ENCODE measurements at regions not wholly inside any gene's neighbourhood (a gene's known extent, or its start where the extent isn't known, plus 50 kb on each side); places are given as distances from the start of the nearest gene placed in this dataset.

DNA sequence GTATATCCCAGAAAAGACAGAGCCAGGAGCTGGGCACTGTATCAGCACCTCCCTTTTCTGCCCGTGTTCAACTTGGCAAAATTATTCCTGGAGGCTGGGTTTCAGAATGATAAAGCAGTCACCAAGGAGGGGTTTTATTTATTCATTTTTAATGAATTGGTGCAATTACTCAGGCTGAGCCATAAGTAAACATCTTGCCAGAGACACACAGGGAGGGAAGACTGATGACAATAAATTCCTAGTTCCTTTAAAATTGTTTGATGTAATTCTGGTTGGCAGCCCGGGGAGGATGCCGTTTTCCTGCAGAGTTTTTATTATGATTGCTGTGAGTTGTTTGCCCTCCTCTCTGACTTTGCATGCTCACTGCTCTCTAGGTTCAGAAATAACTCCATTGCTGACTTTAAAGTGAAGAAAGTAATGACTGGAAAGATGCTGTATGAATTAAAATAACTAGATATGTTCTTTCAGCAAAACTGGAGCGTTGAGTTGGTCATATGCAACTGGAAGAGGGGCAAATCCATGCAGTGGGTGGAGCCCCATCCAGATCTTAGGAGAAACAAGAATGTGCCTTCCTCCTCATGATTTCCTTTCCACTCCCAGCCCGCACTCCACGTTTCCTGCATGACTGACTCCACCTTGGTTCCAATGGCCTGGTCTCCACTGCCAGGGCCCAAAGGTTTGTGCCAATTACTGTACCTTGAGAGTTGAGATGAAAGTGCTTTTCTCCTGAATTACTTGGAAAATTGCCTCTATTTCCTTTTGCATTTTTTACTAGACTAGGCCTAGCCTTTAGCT is 182.1 kb downstream of the RFC3 start:
- H3K4me3 ChIP-seq (replicated peaks; ENCODE audit: low read depth, low read length): no peak overlapping the region
- no peaks in the 10 kb centered on the region for H3K27me3 ChIP-seq (replicated peaks; ENCODE audit: control insufficient read depth, insufficient read depth, low read length)
- TF ChIP-seq, protein P1, sequence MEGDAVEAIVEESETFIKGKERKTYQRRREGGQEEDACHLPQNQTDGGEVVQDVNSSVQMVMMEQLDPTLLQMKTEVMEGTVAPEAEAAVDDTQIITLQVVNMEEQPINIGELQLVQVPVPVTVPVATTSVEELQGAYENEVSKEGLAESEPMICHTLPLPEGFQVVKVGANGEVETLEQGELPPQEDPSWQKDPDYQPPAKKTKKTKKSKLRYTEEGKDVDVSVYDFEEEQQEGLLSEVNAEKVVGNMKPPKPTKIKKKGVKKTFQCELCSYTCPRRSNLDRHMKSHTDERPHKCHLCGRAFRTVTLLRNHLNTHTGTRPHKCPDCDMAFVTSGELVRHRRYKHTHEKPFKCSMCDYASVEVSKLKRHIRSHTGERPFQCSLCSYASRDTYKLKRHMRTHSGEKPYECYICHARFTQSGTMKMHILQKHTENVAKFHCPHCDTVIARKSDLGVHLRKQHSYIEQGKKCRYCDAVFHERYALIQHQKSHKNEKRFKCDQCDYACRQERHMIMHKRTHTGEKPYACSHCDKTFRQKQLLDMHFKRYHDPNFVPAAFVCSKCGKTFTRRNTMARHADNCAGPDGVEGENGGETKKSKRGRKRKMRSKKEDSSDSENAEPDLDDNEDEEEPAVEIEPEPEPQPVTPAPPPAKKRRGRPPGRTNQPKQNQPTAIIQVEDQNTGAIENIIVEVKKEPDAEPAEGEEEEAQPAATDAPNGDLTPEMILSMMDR (IDR thresholded peaks at IDR 0.05; ENCODE audit: insufficient read depth, low read length, poor library complexity, severe bottlenecking): no peak
- H3K36me3 ChIP-seq (ENCODE audit: control insufficient read depth, insufficient read depth, low read length): no peaks in the 10 kb centered on the region
- no peak for DNase-seq (ENCODE audit: extremely low read depth, insufficient read length)

DNA sequence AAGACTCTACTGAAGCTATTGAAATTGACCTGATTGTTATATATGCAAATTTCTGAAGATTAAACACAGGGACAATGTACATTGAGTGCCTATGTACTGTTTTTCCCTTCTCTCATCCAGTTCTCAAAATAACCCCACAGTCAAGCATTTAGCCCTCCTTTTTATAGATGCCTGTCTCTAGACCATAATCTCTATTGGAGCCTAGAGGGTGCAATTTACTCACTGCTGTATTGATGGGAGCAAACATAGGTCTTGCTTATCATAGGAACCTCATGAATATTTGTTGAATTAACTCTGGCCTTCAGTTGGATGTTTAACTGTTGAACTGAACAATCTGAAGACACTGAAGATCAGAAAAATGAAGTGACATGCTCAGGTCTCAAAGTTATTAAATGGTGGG is 183.0 kb downstream of the RFC3 start:
- no peak for DNase-seq (ENCODE audit: extremely low read depth, insufficient read length)
- Histone ChIP-seq H3K36me3 (ENCODE audit: control insufficient read depth, insufficient read depth, low read length) (no peaks in the 10 kb centered on the region), H3K27me3 (replicated peaks; ENCODE audit: control insufficient read depth, insufficient read depth, low read length) (no peaks in the 10 kb centered on the region), H3K4me3 (replicated peaks; ENCODE audit: low read depth, low read length) (no peak overlapping the region)
- TF ChIP-seq, protein P1 (IDR thresholded peaks at IDR 0.05; ENCODE audit: insufficient read depth, low read length, poor library complexity, severe bottlenecking): no peak

DNA sequence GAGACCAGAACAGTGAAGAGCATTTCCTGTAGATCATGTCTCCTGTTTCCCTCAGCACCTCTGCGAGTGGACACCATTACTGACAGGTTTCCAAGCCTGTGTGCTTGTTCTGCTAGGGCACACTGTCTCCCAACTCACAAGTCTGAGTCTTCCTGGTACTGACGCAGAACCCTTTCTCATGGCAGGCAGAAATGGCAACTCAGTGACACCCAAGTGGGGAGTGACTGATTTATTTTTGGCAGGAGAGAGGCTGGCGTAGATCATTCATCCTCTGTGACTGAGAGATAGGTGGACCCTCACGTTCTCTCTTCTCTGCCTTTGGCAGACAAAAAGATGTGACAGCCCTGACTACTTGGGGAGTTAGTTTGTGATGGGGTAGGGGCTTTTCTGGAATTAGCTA is 183.4 kb downstream of the RFC3 start:
- TF ChIP-seq, protein P1 (IDR thresholded peaks at IDR 0.05; ENCODE audit: insufficient read depth, low read length, poor library complexity, severe bottlenecking): no peak
- Histone ChIP-seq H3K27me3 (replicated peaks; ENCODE audit: control insufficient read depth, insufficient read depth, low read length) (no peaks in the 10 kb centered on the region), H3K4me3 (replicated peaks; ENCODE audit: low read depth, low read length) (no peak overlapping the region), H3K36me3 (ENCODE audit: control insufficient read depth, insufficient read depth, low read length) (no peaks in the 10 kb centered on the region)
- no peak for DNase-seq (ENCODE audit: extremely low read depth, insufficient read length)

DNA sequence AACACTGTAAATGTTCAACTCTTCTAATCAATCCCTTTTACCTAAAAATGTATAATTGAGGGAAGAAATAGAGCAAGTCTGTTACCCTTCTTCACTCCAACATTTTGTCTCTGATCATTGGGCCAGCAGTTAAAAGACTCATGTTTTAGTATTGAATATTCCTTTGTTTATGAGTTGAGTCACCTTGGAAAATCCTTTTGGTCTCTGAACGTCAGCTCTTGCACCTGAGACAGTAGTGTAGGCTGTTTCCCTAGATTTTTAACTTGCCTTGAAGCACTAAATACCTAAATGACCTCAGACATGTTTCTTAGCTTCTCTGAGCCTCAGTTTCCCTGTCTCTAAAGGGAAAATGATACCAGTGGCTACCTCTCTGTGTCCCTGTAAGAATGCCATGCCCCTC is 184.2 kb downstream of the RFC3 start:
- Histone ChIP-seq H3K36me3 (ENCODE audit: control insufficient read depth, insufficient read depth, low read length) (no peaks in the 10 kb centered on the region), H3K27me3 (replicated peaks; ENCODE audit: control insufficient read depth, insufficient read depth, low read length) (no peaks in the 10 kb centered on the region), H3K4me3 (replicated peaks; ENCODE audit: low read depth, low read length) (no peak overlapping the region)
- TF ChIP-seq, protein P1 (IDR thresholded peaks at IDR 0.05; ENCODE audit: insufficient read depth, low read length, poor library complexity, severe bottlenecking): no peak
- no peak for DNase-seq (ENCODE audit: extremely low read depth, insufficient read length)

DNA sequence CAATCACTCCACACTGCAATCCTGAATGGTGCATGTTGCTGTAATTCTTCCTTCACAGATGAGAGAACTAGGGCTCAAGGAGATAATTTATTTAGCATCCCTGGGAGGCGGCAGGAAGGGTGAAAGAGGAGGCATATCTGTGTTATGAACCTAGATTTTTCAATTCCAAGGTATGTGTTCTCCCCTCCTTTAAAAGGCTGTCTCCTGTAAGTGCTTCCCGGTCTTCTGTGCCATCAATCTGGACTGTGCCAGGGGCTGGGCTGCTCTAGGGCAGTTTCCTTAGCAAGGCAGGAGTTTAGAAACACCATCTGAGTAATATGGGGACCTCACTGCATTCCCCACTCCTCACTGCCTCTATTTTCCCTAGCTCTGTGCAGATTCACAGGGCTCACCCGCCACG is 185.0 kb downstream of the RFC3 start:
- Histone ChIP-seq H3K27me3 (replicated peaks; ENCODE audit: control insufficient read depth, insufficient read depth, low read length) (no peaks in the 10 kb centered on the region), H3K4me3 (replicated peaks; ENCODE audit: low read depth, low read length) (no peak overlapping the region), H3K36me3 (ENCODE audit: control insufficient read depth, insufficient read depth, low read length) (no peaks in the 10 kb centered on the region)
- DNase-seq (ENCODE audit: extremely low read depth, insufficient read length): no peak
- TF ChIP-seq, protein P1 (IDR thresholded peaks at IDR 0.05; ENCODE audit: insufficient read depth, low read length, poor library complexity, severe bottlenecking): no peak
